ACC112 (cell line): ENCODE measurements at regions not wholly inside any gene's neighbourhood (a gene's known extent, or its start where the extent isn't known, plus 50 kb on each side); places are given as distances from the start of the nearest gene placed in this dataset.
A peak's percentile ranks its signal among the peaks of the same experiment; 100 is the strongest.

Experiments
- H2AFZ ChIP-seq: fragments of 200-600 bp; sonication (generic); one replicate; pipeline ENCODE4 v1.6.0; 2017; ENCODE audit warnings: antibody characterized with exemption, low read length; ENCODE audit not compliant: unreplicated experiment
- H3K27ac ChIP-seq: fragments of 200-600 bp; sonication (generic); 2 replicates; pipeline ENCODE4 v1.5.1; 2014; ENCODE audit warnings: low read depth, mild to moderate bottlenecking, antibody characterized with exemption, low read length, moderate library complexity
- H3K27me3 ChIP-seq: fragments of 200-600 bp; sonication (generic); 2 replicates; pipeline ENCODE4 v1.6.1; 2014; ENCODE audit warnings: mild to moderate bottlenecking, antibody characterized with exemption, low read length, moderate library complexity, mixed read lengths; ENCODE audit not compliant: insufficient read depth
- H3K36me3 ChIP-seq: fragments of 200-600 bp; sonication (generic); 2 replicates; pipeline ENCODE4 v1.6.1; 2016; ENCODE audit warnings: mild to moderate bottlenecking, antibody characterized with exemption, low read length, moderate library complexity, mixed read lengths; ENCODE audit not compliant: insufficient read depth
- H3K4me1 ChIP-seq: fragments of 200-600 bp; sonication (generic); one replicate; pipeline ENCODE4 v1.6.1; 2016; ENCODE audit warnings: low read length, mixed read lengths; ENCODE audit not compliant: insufficient read depth, unreplicated experiment, control insufficient read depth
- H3K4me3 ChIP-seq: fragments of 200-600 bp; sonication (generic); 2 replicates; pipeline ENCODE4 v1.5.1; 2014; ENCODE audit warnings: mild to moderate bottlenecking, low read depth, low read length
- H3K79me2 ChIP-seq: fragments of 200-600 bp; sonication (generic); one replicate; pipeline ENCODE4 v1.6.0; 2016; ENCODE audit warnings: low read length; ENCODE audit not compliant: control insufficient read depth, unreplicated experiment, insufficient read depth

DNA sequence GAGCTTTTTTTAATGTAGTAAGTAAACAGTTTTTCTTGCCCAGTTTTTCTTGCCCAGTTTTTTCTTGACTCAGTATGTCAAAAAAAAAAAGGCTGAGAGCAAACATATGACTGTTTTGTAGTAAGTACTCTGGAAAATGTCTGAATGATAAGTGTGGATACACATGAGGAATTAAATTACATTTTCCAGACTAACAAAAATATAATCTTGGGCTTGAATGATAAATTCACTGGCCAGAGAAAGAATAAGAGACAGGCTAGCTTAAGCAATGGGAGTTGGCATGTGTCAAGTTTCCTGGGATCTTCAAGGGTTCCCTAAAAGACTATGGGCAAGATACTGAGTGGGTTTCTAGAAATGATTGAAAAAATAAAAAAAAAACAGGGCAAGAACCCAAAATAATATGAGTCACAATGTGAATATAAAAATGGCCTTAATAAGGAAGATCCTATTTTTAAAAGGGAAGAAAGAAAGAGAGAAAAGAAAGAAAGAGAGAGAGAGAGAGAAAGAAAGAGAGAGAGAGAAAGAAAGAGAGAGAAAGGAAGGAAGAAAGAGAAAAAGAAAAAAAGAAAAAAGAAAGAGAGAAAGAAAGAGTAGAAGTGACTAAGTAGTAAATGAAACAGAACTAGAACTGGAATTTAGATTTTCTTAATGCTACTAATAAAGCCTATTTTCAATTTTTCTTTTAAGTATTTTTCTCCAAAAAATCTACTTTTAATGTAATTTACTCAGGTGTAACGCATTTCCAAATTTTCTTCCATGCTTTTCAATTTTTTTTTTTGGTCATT is 60.2 kb downstream of the TFPI2 start:
- H3K4me3 ChIP-seq: no peak overlapping the region
- peaks cover 4% of the 10 kb centered on the region for H3K4me1 ChIP-seq
- H3K27me3 ChIP-seq: no peaks in the 10 kb centered on the region
- H2AFZ ChIP-seq: no peak overlapping the region
- no peak overlapping the region for H3K27ac ChIP-seq
- H3K36me3 ChIP-seq: no peaks in the 10 kb centered on the region
- no peaks in the 10 kb centered on the region for H3K79me2 ChIP-seq

DNA sequence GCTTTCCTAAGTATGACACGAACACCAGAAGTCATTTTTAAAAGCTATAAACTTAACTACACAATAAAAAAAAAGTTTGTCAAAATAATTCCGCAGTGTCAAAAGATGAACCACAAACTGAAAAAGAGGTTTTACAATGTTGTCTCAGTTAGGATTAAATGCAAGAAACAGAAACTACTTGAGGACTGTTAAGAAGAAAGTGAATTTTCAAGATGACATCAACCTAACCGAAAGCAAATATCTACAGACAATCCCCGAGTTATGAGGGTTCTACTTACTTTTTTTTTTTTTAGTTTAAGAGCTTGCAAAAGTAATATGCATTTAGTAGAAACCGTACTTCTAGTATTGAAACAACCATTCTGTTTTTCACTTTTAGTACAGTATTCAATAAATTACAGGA is 62.3 kb downstream of the TFPI2 start:
- no peak overlapping the region for H3K27ac ChIP-seq
- H3K79me2 ChIP-seq: no peaks in the 10 kb centered on the region
- H2AFZ ChIP-seq: peak overlapping the region; percentile 16
- no peaks in the 10 kb centered on the region for H3K27me3 ChIP-seq
- no peaks in the 10 kb centered on the region for H3K36me3 ChIP-seq
- H3K4me1 ChIP-seq: no peaks in the 10 kb centered on the region
- H3K4me3 ChIP-seq: no peak overlapping the region

DNA sequence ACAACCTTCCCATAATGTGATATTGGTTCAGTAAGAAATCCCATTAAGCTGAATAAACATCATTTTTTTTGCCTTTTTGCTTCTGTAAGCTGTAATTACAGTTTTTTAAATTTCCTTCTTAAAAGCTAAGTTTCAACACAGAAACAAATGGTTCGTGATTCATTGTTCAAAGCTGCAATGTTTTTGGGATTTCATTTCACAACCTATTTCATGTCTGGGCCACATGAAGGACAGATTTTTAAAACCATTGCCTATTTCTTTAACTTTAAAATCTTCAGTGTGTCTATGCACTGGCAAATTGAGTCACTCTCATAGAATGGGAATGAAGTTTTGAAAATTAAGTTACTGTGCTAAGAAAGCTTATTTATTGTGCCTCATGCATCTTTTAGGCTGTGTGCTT is 66.9 kb downstream of the TFPI2 start:
- no peak overlapping the region for H3K27ac ChIP-seq
- no peaks in the 10 kb centered on the region for H3K36me3 ChIP-seq
- H3K27me3 ChIP-seq: no peaks in the 10 kb centered on the region
- no peaks in the 10 kb centered on the region for H3K79me2 ChIP-seq
- no peak overlapping the region for H3K4me3 ChIP-seq
- H2AFZ ChIP-seq: no peak overlapping the region
- no peaks in the 10 kb centered on the region for H3K4me1 ChIP-seq

DNA sequence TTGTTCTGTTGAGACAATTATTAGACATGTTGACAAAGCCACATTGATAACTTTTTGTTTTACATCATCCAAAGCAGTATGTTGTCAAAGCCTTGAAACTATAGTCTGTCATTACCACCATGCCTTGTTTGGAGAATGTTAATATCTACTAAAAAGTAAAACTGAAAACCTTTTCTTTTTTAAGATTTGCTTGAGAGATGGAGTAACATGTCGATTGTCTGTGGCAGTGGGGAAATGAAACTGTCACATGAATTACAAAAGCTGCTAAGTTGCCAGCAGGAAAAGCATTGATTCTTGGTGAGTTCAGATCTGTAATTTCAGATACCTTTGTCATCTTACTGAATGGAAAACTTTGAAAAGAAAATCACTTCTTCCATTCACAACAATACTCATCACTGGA is 69.1 kb downstream of the TFPI2 start:
- Histone ChIP-seq H3K4me1 (peaks cover 4% of the 10 kb centered on the region), H3K79me2 (no peaks in the 10 kb centered on the region), H3K27me3 (no peaks in the 10 kb centered on the region), H2AFZ (no peak overlapping the region), H3K36me3 (no peaks in the 10 kb centered on the region), H3K27ac (no peak overlapping the region), H3K4me3 (no peak overlapping the region)

DNA sequence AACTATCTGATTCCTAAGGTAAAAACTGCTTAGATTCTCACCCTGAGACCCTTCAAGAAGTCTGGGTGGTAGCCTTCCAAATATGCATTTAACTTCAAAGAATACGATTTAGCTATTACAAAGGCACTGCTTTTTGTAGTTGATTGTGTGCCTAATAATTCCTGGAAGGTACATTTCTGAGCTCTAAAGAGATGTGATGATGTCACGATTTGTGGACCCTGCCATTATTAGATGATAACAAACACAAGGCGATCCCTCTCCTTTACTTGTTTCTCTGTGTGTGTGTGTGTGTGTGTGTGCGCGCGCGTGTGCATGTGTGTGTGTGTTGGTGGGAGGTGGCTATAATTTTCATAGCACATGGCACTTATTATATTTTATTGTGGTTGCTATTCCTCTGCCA is 70.9 kb downstream of the TFPI2 start:
- H3K27ac ChIP-seq: no peak overlapping the region
- H3K4me1 ChIP-seq: peaks cover 4% of the 10 kb centered on the region
- H3K27me3 ChIP-seq: no peaks in the 10 kb centered on the region
- no peak overlapping the region for H2AFZ ChIP-seq
- no peaks in the 10 kb centered on the region for H3K79me2 ChIP-seq
- no peak overlapping the region for H3K4me3 ChIP-seq
- H3K36me3 ChIP-seq: no peaks in the 10 kb centered on the region

DNA sequence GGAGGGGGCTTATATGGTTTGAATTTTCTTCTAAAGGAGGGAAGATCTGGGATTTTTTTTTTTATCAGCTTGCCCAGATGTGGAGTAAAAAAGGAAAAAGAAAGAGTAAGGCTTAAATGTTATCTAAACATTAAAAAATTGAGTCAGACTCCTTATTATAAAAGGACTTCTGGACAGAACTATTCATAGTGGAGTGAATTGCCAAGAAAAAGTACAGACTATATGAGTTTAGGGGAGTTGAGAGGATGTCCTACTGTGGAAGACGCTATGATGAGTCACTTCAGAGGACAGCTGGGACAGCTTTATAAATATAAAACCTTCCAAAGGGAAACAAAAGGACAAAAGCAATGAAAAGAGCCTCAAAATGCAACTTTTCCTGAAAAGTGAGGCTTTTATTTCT is 73.0 kb downstream of the TFPI2 start:
- Histone ChIP-seq H3K4me3 (no peak overlapping the region), H3K27me3 (no peaks in the 10 kb centered on the region), H3K36me3 (no peaks in the 10 kb centered on the region), H2AFZ (no peak overlapping the region), H3K79me2 (no peaks in the 10 kb centered on the region), H3K27ac (no peak overlapping the region), H3K4me1 (peaks cover 4% of the 10 kb centered on the region)

DNA sequence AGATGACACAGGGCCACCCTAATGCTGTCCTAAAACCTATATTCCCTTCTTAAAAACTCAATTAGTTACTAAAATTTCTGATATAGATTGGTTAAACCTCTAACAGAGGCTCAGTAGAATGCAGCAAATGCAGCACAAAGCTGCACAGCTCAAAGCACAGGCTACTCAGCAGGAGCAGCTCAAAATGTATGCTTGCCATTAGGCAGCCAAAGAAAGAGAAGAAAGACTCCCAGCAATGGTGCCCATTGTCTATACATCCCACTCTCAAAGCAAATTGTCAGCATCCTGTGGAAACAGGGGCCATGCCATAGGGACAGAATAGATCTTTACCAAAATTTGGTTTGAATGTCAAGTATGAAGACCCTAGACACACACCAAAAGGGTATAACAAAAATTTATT is 73.5 kb downstream of the TFPI2 start:
- Histone ChIP-seq H3K79me2 (no peaks in the 10 kb centered on the region), H3K27ac (no peak overlapping the region), H3K36me3 (no peaks in the 10 kb centered on the region), H3K4me1 (peaks cover 4% of the 10 kb centered on the region), H3K4me3 (no peak overlapping the region), H2AFZ (no peak overlapping the region), H3K27me3 (no peaks in the 10 kb centered on the region)

DNA sequence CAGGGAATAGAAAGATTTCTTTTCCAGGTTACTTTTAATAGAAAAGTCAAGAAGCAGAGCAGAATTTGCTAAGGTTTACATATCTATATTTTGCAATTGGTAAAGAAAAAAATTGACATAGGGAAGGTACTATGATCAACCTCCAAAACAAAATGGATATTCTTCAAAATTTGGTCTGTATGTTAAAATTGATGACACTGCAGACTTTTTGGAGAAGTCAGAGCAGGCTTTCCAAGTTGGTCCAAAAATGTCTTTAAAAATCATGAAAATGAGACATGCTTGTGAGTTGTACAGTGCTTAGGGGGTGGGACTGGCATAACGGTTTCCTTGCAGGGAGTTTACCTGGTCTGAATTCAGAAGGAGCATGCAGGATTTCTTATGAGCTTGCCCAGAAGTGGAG is 77.0 kb downstream of the TFPI2 start:
- Histone ChIP-seq H3K4me1 (peaks cover 4% of the 10 kb centered on the region), H3K27ac (no peak overlapping the region), H3K79me2 (no peaks in the 10 kb centered on the region), H2AFZ (no peak overlapping the region), H3K4me3 (no peak overlapping the region), H3K27me3 (no peaks in the 10 kb centered on the region), H3K36me3 (no peaks in the 10 kb centered on the region)

DNA sequence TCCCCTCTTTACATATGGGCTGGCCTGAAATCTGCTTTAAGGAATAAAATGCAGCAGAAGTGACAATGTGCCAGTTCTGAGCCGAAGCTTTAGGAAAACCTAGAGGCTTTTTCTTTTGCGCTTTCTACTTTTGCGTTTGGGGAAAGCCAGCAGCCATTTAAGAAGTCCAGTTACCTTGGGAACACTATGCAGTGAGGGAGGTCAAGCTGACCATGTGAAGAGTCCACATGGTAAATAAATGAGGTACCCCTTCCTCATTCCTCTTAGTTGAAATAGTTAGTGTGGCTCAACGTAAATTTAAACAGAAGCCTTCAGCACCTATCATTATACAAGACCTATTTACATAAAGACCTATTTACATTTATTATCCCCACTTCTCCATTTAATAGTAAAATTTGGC is 78.5 kb downstream of the TFPI2 start:
- no peak overlapping the region for H3K27ac ChIP-seq
- no peak overlapping the region for H3K4me3 ChIP-seq
- H2AFZ ChIP-seq: no peak overlapping the region
- H3K4me1 ChIP-seq: no peaks in the 10 kb centered on the region
- H3K36me3 ChIP-seq: no peaks in the 10 kb centered on the region
- no peaks in the 10 kb centered on the region for H3K27me3 ChIP-seq
- no peaks in the 10 kb centered on the region for H3K79me2 ChIP-seq

DNA sequence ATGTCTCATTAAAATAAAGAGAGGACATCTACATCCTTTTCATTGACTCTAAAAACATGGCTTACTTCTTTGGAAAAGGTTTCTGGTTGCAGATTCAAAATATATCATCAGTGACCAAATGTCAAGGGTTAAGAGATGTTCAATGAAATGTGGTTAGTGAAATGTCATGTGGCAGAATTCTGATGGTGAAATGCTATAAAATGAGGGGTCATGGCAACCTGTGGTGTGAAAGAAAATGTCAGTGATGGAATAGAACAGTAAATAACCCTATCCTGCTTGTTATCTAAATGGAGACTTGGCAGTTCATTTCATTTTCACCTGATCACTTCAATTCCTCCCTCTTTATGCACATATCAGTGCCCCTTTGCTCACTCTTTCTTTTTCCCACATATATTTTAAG is 79.4 kb downstream of the TFPI2 start:
- H3K4me3 ChIP-seq: no peak overlapping the region
- no peaks in the 10 kb centered on the region for H3K79me2 ChIP-seq
- H3K27ac ChIP-seq: no peak overlapping the region
- no peaks in the 10 kb centered on the region for H3K36me3 ChIP-seq
- no peaks in the 10 kb centered on the region for H3K27me3 ChIP-seq
- no peaks in the 10 kb centered on the region for H3K4me1 ChIP-seq
- H2AFZ ChIP-seq: no peak overlapping the region

DNA sequence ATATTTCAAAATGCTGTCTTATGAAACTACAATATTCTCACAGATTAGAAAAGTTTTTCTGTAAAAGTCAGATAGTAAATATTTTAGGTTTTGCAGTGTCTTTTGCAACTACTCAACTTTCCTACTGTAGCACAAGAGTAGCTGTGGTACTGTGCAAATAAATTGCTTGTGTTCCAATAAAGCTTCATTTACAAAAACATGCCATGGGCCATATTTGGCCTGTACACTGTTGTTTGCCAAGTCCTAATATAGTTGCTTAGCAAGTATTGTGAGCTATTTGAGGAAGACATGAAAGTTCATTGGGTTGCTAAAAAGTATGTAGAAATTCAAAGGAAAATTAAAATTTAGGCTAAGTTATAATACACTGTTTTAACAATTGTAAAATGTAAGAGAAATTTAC is 80.0 kb downstream of the TFPI2 start:
- H3K4me3 ChIP-seq: no peak overlapping the region
- no peak overlapping the region for H2AFZ ChIP-seq
- no peaks in the 10 kb centered on the region for H3K36me3 ChIP-seq

More for the DNA sequence above, 80.0 kb downstream of the TFPI2 start:
- H3K27ac ChIP-seq: no peak overlapping the region
- no peaks in the 10 kb centered on the region for H3K4me1 ChIP-seq
- H3K27me3 ChIP-seq: no peaks in the 10 kb centered on the region
- H3K79me2 ChIP-seq: no peaks in the 10 kb centered on the region
